HepG2 (cell line): ENCODE measurements at regions not wholly inside any gene's neighbourhood (a gene's known extent, or its start where the extent isn't known, plus 50 kb on each side); places are given as distances from the start of the nearest gene placed in this dataset.

Source experiments
- ATAC-seq: fragments of 200-7000 bp; cut with Tn5 transposase; 3 replicates; pipeline ENCODE4 v1.9.1; 2020; ENCODE audit warnings: mild to moderate bottlenecking, moderate library complexity
- BruUV-seq: library from RNA; stranded (reverse); fragments of 400-500 nt; replicated peaks from 2 replicates; lab custom pipeline; 2021; lab: Mats Ljungman, UMichigan
- CTCF ChIA-PET: fragments of 300-600 bp; formaldehyde crosslinking; extraction: SDS; loops from one replicate; lab custom pipeline; 2021; ENCODE audit warnings: low total read pairs, inconsistent platforms, low intra/inter-chr PET ratio; lab: Yijun Ruan, JAX
- POLR2A ChIA-PET: fragments of 350-600 bp; sonication (Branson Sonifier 250); formaldehyde crosslinking; loops from one replicate; lab custom pipeline; 2020; ENCODE audit warnings: antibody characterized with exemption, inconsistent platforms; lab: Yijun Ruan, JAX
- DNase-seq: peaks from one replicate; pipeline ENCODE4 v3.0.0-alpha.2; 2015; ENCODE audit warnings: low spot score
- FAIRE-seq: peaks from 3 replicates; lab custom pipeline; 2011; peaks lifted over from hg19 to GRCh38; lab: Jason Lieb, UNC
- H2AFZ ChIP-seq: one replicate; pipeline ENCODE4 v1.6.1; 2011; ENCODE audit warnings: low read length, inconsistent platforms
- H3K27ac ChIP-seq: fragments of 300-600 bp; 3 replicates; pipeline ENCODE4 v1.8.0; 2011; ENCODE audit warnings: mixed run types, mild to moderate bottlenecking, mixed read lengths, low read length, inconsistent platforms; ENCODE audit not compliant: insufficient read depth; ENCODE audit errors: extremely low read length
- H3K27me3 ChIP-seq, 2 experiments: fragments of 200-600 bp in 1 of 2; 2 replicates in 1 of 2; 3 replicates in 1 of 2; pipeline versions ENCODE4 v1.6.0 to v1.8.0; 2011; ENCODE audit warnings: low read length in 2 of 2, mild to moderate bottlenecking in 2 of 2, moderate library complexity in 2 of 2, inconsistent platforms in 1 of 2; ENCODE audit not compliant: insufficient read depth in 2 of 2, control insufficient read depth in 1 of 2
- H3K36me3 ChIP-seq, 2 experiments: fragments of 200-600 bp in 1 of 2; replicated peaks in 1 of 2; 2 replicates in 1 of 2; 3 replicates in 1 of 2; pipeline versions ENCODE4 v1.5.1 to v1.8.0; 2011; ENCODE audit warnings: low read length in 2 of 2, inconsistent platforms in 1 of 2; ENCODE audit not compliant: insufficient read depth in 2 of 2, control insufficient read depth in 1 of 2
- H3K4me1 ChIP-seq: 2 replicates; pipeline ENCODE4 v1.5.1; 2012; ENCODE audit warnings: low read length, inconsistent platforms; ENCODE audit not compliant: insufficient read depth
- H3K4me2 ChIP-seq: 2 replicates; pipeline ENCODE4 v1.6.0; 2011; ENCODE audit warnings: low read depth, low read length, inconsistent platforms
- H3K4me3 ChIP-seq, 3 experiments: fragments of 200-600 bp in 1 of 3; sonication (generic), shearing (Covaris generic) in 1 of 3; replicated peaks in 1 of 3; 2 replicates each; pipeline ENCODE4 v1.5.1; 2011 to 2016; ENCODE audit warnings: low read length in 3 of 3, inconsistent platforms in 2 of 3, low read depth in 2 of 3, mild to moderate bottlenecking in 2 of 3, control low read depth in 1 of 3, mixed read lengths in 1 of 3; ENCODE audit not compliant: insufficient read depth in 1 of 3
- H3K79me2 ChIP-seq: one replicate; pipeline ENCODE4 v1.6.1; 2011; ENCODE audit warnings: low read length, inconsistent platforms; ENCODE audit not compliant: insufficient read depth
- H3K9ac ChIP-seq: 2 replicates; pipeline ENCODE4 v1.6.0; 2011; ENCODE audit warnings: mild to moderate bottlenecking, low read depth, low read length, inconsistent platforms; ENCODE audit not compliant: insufficient read depth
- H3K9me3 ChIP-seq: 2 replicates; pipeline ENCODE4 v1.5.1; 2012; ENCODE audit warnings: mild to moderate bottlenecking, low read length
- H4K20me1 ChIP-seq: 2 replicates; pipeline ENCODE4 v1.6.0; 2011; ENCODE audit warnings: inconsistent platforms, mild to moderate bottlenecking, low read length, moderate library complexity; ENCODE audit not compliant: insufficient read depth
- ADNP ChIP-seq: sonication (generic); formaldehyde crosslinking; IDR thresholded peaks from 2 replicates; pipeline ENCODE4 v1.4.0; 2020; ENCODE audit warnings: missing genetic modification reagents
- AGO1 ChIP-seq: fragments of 200-400 bp; formaldehyde crosslinking; IDR thresholded peaks from 2 replicates; pipeline ENCODE4 v1.6.1; 2017; ENCODE audit warnings: mild to moderate bottlenecking, low read depth, low read length, moderate library complexity; ENCODE audit not compliant: poor library complexity, severe bottlenecking
- BHLHE40 ChIP-seq: IDR thresholded peaks from 2 replicates; pipeline ENCODE4 v1.6.1; 2011; ENCODE audit warnings: low read length, improper control_type of control experiment
- IKZF1 ChIP-seq: fragments of 450-650 bp; IDR thresholded peaks from 2 replicates; pipeline ENCODE4 v1.7.1; 2016
- JARID2 ChIP-seq: sonication (generic); formaldehyde crosslinking; IDR thresholded peaks from 2 replicates; pipeline ENCODE4 v1.8.1; 2023; ENCODE audit warnings: missing genetic modification reagents, inconsistent platforms; ENCODE audit not compliant: insufficient replicate concordance
- JUND ChIP-seq: sonication (generic); formaldehyde crosslinking; IDR thresholded peaks from 2 replicates; pipeline ENCODE4 v1.8.0; 2022; ENCODE audit warnings: mild to moderate bottlenecking, missing genetic modification reagents
- LCORL ChIP-seq, 2 experiments: fragments of 450-650 bp in 1 of 2; sonication (generic) in 1 of 2; formaldehyde crosslinking in 1 of 2; IDR thresholded peaks; 2 replicates each; pipeline versions ENCODE4 v1.5.0 to v1.6.1; 2017 to 2020; ENCODE audit warnings: antibody characterized with exemption in 1 of 2, missing genetic modification reagents in 1 of 2
- MED13 ChIP-seq: sonication (generic); formaldehyde crosslinking; IDR thresholded peaks from 2 replicates; pipeline ENCODE4 v1.5.0; 2020; ENCODE audit warnings: missing genetic modification reagents
- RORA ChIP-seq: sonication (generic); formaldehyde crosslinking; IDR thresholded peaks from 2 replicates; pipeline ENCODE4 v1.5.0; 2020; ENCODE audit warnings: mild to moderate bottlenecking, missing genetic modification reagents, moderate library complexity
- SMARCC2 ChIP-seq: fragments of 450-650 bp; IDR thresholded peaks from 2 replicates; pipeline ENCODE4 v1.6.1; 2017; ENCODE audit warnings: antibody characterized with exemption, mild to moderate bottlenecking
- STAT5B ChIP-seq: sonication (generic); formaldehyde crosslinking; IDR thresholded peaks from 2 replicates; pipeline ENCODE4 v1.4.0; 2020; ENCODE audit warnings: missing genetic modification reagents
- TCF7 ChIP-seq: sonication (generic); IDR thresholded peaks from 2 replicates; pipeline ENCODE4 v1.6.1; 2016; ENCODE audit warnings: antibody characterized with exemption, low read depth
- TEF ChIP-seq: sonication (generic); formaldehyde crosslinking; IDR thresholded peaks from 2 replicates; pipeline ENCODE4 v1.5.0; 2020; ENCODE audit warnings: missing genetic modification reagents
- ZBTB21 ChIP-seq: sonication (generic); formaldehyde crosslinking; IDR thresholded peaks from 2 replicates; pipeline ENCODE4 v1.4.0; 2020; ENCODE audit warnings: missing genetic modification reagents
- ZNF10 ChIP-seq: sonication (generic); formaldehyde crosslinking; IDR thresholded peaks from 2 replicates; pipeline ENCODE4 v1.4.0; 2020; ENCODE audit warnings: mild to moderate bottlenecking, low read depth, missing genetic modification reagents, borderline replicate concordance
- ZNF225 ChIP-seq: sonication (generic); formaldehyde crosslinking; IDR thresholded peaks from 2 replicates; pipeline ENCODE4 v1.4.0; 2020; ENCODE audit warnings: mild to moderate bottlenecking, missing genetic modification reagents
- ZNF3 ChIP-seq: IDR thresholded peaks from 2 replicates; pipeline ENCODE4 v1.7.0; 2017; ENCODE audit warnings: inconsistent platforms
- ZNF326 ChIP-seq: sonication (generic); formaldehyde crosslinking; IDR thresholded peaks from 2 replicates; pipeline ENCODE4 v1.4.0; 2020; ENCODE audit warnings: missing genetic modification reagents, borderline replicate concordance
- ZNF570 ChIP-seq: sonication (generic); formaldehyde crosslinking; IDR thresholded peaks from 2 replicates; pipeline ENCODE4 v1.4.0; 2020; ENCODE audit warnings: mild to moderate bottlenecking, missing genetic modification reagents, borderline replicate concordance
- ZNF691 ChIP-seq: sonication (generic); formaldehyde crosslinking; IDR thresholded peaks from 2 replicates; pipeline ENCODE4 v1.4.0; 2020; ENCODE audit warnings: missing genetic modification reagents, low read depth, mild to moderate bottlenecking, borderline replicate concordance
- WGBS: methylation state at CpG from one replicate; pipeline ENCODE4 v1.1.6; 2017; ENCODE audit warnings: low lambda C conversion rate; 5-methylcytosine and 5-hydroxymethylcytosine counted together
- in situ Hi-C: cut with HindIII; loops from 2 replicates; pipeline ENCODE4 v1.10.0; 2017; ENCODE audit warnings: low pct_unique_long_range_greater_than_20kb; ENCODE audit not compliant: extremely low pct_ligation_motif_present
- intact Hi-C: fragments of 100-400 bp; cut with micrococcal nuclease; formaldehyde crosslinking; loops from one replicate; pipeline ENCODE4 v1.10.0; 2022; ENCODE audit not compliant: unreplicated experiment

GRCh38 chr15:93466380-93466779 lies 377.4 kb upstream of the RGMA start:
- ATAC-seq, result no peak
- no peaks in the 10 kb centered on the region for H3K79me2 ChIP-seq
- no peak for FAIRE-seq
- WGBS, result 54% methylated on average over 1 of the region's 1 CpG
- no peaks in the 10 kb centered on the region for H3K4me1 ChIP-seq
- H2AFZ ChIP-seq, result no peak overlapping the region
- no peak overlapping the region for H3K4me3 ChIP-seq
- CTCF ChIA-PET, result no interaction called here
- H4K20me1 ChIP-seq, result no peaks in the 10 kb centered on the region
- TF ChIP-seq IKZF1 (no peak), ZNF225 (CRISPR knock-in tag) (no peak), JARID2 (CRISPR knock-in tag) (no peak), ZNF691 (CRISPR knock-in tag) (no peak), SMARCC2 (no peak), LCORL (IDR thresholded peaks at IDR 0.05) (no peak), LCORL (CRISPR knock-in tag; IDR thresholded peaks at IDR 0.05) (no peak), ZNF326 (CRISPR knock-in tag) (no peak), ADNP (CRISPR knock-in tag) (no peak), STAT5B (no peak), ZNF570 (CRISPR knock-in tag) (no peak), ZBTB21 (CRISPR knock-in tag) (no peak), TEF (CRISPR knock-in tag) (no peak), ZNF10 (CRISPR knock-in tag) (no peak), MED13 (no peak), JUND (CRISPR knock-in tag) (no peak), ZNF3 (no peak), BHLHE40 (no peak), RORA (no peak), AGO1 (no peak), TCF7 (no peak)
- in situ Hi-C loops, result no loop called here
- intact Hi-C loops, result no loop called here
- H3K27me3 ChIP-seq, result 0 out of 5 replicates have a peak, but pooled peaks cover 0 to 2% of the 10 kb centered on the region in 2 experiments
- BruUV-seq, result no TSS peak
- H3K9me3 ChIP-seq, result no peaks in the 10 kb centered on the region
- DNase-seq, result no peak
- no peaks in the 10 kb centered on the region for H3K36me3 ChIP-seq
- POLR2A ChIA-PET, result no interaction called here
- H3K4me2 ChIP-seq, result no peak overlapping the region
- no peak overlapping the region for H3K27ac ChIP-seq
- no peak overlapping the region for H3K9ac ChIP-seq
